T-helper 2 cell (primary cell): ENCODE measurements at regions not wholly inside any gene's neighbourhood (a gene's known extent, or its start where the extent isn't known, plus 50 kb on each side); places are given as distances from the start of the nearest gene placed in this dataset.

Experiments used
- DNase-seq, 5 experiments: peaks; one replicate each; pipeline versions ENCODE4 v3.0.0 to v3.0.0-alpha.2; 2012 to 2022

DNA sequence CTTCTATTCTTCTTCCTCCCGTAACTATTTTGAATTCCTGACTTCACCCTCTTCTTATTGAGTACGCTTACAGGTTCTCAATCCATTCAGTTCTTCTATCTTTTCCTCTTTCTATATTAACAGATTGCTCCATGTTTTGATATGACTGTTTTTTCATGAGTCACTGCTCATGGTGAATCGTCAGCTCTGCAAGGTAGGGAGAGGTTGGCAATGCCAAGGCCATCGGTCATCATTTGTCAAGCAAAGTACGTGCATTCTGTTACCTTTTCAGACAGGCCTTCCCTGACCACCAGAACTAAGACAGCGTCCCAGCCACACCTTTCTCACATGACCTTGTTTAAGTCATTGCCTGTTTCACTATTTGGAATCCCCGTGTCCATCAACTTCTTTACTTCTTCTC lies 1001.9 kb upstream of the SORCS1 start:
- DNase-seq: no peak

DNA sequence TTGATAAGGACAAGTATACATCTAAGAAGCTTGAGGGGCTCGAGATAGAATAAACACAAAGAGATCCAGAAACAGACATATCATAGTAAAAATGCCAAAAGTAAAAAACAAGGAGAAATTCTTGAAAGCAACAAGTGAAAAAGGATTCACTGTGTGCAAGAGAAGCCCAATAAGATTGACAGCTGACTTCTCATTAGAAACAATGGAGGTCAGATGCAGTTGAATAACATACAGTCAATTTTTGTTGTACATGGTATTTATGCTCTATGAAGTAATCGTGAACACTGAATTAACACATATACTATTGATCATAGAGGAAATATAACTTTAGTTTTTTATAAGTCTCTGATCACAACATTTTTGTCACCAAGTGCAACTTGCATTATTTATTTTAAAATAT lies 982.8 kb upstream of the SORCS1 start:
- DNase-seq: no peak

DNA sequence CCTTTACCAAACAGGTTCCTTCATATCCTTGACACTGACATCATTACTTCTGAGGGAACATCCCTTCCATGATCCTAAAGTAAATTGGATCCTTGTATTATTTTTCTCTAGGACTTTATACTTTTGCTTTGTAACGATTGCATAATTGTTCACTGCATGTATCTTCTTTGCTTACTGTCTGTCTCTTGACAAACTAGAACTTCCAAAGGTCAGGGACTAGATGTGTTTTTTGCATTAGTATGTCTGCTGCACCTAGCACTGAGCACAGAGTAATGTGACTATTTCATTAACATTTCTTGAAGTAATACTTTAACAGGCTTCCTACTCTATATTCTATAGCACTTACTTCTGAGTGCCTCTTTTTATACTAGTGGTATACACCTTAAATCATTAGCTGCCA lies 976.6 kb upstream of the SORCS1 start:
- DNase-seq: no peak

DNA sequence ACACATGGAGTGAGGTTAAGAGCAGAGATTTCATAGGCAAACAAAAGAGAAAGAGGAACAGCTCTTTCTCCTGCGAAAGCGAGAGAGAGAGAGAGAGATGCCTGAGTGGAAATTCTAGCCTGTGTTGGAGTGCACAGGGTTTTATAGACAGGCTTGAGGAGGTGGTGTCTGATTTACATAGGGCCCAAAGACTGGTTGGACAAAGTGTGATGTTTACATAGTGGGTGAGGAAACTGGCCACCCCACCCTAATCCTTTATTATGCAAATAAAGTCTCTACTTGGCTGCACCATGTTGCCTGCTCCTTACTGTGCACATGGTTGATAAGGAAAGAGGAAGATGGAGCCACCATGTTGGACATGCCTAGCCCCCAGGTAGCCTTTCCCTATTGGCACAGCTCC lies 967.8 kb upstream of the SORCS1 start:
- DNase-seq: no peak

DNA sequence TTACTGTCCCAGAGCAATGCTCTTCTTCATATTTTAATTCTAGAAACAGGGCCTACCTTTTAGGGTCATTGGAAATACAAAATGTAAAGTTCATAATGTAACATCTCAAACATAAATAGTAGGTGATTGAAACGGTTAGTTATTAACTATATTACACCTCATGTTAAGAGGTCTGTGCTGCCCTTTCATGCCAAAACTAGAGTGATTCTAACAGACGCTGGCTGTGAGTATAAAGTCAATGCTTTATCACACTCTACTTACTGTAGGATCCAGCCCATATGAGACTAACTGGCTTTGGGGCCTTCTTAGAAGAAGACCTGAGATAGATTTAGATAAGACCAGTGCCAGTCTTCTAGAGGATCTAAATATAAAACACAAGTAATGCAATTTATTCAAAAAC lies 966.1 kb upstream of the SORCS1 start:
- DNase-seq: no peak

DNA sequence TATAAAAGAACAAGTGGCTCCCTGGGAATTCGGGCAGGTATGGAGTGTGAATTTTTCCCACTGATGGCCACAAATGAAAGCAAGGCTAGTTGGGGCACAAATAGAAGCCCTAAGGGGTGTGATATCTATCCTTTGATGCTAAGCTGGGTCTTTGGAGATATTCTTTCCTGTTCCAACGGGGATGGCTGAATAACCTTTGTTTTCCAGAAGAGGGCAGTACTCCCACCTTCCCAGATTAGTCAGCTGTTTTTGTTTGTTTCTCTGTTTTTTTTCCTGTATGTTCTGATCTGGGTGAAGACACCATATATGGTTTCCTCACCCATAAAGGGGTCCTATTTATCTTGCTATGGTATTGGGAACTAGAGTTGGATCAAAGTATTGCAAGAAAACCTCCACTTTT lies 947.7 kb upstream of the SORCS1 start:
- no peak for DNase-seq

DNA sequence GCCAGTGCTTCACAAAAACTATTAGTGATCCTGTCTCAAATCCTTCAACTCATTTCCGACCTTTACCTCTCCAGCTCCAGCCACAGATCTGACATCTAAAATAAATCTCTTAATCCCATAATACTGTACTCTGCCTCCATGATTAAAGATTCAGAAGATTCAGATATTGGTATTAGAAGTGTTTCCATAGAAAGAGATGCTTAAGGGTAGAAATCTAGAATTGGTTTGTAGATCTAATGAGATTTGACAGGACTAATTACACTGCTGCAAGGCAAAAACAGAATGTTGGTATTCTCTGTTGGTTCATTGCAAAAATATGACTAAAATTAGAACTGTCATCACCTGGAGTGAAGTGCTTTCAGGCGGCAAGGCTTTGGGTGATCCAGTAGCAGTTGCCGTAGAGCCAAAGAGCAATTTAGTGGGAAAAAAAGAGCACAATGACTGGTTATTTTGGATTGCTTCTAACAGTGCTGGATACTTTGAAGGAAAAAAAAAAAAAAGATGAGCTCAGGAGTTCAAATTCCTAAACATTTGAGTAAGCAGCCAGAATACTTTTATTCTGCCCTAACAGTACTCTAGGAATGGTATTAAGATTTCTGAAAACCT lies 940.1 kb upstream of the SORCS1 start:
- no peak for DNase-seq

DNA sequence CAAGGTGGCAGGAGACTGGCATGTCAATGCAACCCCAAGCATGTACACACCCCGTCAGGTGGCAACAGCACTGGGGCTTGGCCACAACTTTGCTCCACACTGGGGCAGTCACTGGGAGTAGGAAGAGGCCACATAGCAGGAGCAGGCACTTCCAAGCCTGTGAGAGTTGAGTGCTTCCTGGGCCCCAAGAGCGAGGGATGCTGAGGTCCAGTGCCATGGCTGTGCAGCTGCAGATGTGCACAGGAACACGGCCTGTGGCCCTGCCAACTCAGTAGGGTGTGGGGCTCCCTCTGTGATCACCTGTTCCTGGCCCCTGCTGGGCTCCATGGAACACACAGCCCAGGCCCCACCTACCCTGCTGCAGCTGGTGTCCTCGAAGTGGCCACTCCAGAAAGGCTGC lies 932.8 kb upstream of the SORCS1 start:
- DNase-seq: no peak

DNA sequence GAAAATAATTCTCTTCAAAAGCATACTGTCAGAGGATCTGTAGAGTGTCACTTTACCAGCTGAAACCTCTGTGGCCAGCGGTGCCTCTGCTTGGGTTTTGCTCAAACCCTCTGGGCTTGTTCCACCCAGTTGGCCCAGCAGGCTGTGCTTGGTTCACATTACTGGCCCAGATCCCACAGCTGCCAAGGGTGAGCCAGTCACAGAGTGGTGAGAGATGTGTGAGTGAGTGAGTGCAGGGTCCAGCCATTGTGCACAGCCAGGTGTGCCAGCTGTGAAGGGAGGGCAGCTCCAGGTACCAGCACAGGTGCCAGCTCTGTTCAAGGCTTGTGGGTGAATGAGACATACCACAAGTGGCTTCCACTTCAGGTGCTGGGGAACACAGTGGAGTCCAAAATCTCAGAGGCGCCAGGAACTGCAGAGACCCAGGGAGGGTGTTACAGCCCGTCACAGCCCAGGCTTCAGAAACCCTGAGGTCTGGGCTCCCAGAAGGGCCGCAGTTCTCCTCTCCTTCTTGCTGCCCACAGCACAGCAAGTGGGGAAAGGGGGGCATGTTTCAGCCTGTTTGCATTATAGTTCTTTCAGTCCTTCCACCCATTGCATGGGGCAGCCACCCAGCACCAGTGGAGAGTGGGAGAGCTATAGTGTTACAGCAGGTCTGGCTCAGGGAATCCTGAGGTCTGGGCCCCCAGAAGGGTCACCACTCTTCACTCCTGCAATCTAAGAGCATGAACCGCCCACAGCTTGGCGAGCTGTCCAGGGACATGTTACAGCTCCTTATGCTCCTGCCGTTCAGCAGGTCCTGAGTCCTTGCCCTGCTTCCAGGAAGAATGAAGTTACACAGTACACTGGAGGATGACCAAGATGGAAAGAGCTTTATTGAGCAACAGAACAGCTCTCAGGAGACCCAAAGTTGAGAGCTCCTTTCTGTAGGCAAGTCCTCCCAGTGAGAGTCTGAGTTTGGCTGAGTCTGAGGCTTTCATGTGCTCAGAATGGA lies 931.7 kb upstream of the SORCS1 start:
- DNase-seq: no peak

DNA sequence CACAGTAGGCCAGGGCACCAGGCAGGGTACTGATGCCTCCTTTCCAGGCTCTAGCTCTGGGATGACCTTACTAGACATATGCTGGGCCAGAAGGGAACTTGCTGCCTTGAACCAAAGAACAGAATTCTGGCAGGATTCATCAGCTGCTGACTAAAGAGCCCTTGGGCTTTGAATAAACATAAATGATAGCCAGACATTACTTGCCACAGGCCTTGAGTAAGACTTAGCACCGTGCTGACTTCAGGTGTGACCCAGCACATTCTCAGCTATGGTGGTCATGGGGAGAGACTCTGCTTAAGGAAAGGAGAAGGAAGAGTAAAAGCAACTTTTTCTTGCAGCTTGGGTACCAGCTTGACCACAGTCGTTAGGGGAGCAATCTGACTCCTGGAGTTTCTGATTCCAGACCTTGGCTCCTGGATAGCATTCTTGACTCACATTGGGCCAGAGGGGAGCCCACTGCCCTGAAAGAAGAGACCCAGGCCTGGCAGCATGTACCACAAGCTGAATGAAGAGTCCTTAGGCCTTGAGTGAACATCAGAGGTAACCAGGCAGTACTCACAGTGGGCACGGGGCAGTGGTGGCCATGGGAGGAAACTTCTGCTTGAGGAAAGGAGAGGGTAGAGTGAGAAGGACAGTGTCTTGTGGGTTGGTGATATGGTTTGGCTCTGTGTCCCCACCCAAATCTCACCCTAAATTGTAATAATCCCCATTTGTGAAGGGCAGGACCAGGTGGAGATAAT lies 926.1 kb upstream of the SORCS1 start:
- no peak for DNase-seq

DNA sequence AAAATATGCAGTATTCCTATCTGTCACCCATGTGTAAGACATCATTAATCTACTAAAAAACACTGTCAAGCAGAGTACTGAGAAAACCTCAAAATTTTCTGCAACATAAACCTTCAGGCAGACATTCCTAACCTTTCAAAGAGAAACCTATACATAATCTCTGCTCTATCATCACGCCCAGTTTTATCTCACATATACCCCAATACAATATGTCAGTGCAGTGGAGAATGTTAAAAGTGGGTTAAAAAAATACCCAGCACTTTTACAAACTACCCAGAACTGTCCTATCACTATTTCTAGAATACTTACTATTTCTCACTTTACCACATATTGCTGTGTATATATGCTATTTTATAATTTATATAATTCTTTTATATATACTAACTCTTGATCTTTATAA lies 922.0 kb upstream of the SORCS1 start:
- no peak for DNase-seq

DNA sequence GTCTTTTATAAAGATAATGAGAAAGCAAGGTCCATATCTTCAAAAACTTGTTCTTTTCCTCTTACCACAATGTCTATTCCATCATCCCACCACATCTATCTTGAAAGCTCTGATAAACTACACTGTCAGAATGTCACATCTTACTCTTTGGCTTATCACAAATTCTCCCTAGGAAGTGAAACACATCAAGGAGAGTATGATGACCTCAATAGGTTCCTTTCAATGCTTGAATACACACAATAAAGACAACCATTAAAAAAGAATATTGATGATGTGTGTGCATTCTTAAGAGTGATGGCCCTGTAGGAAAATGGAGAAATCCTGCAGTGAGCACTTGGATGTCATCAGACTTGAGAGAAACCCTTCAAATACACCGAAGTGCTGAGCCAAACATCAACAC lies 918.1 kb upstream of the SORCS1 start:
- no peak for DNase-seq

DNA sequence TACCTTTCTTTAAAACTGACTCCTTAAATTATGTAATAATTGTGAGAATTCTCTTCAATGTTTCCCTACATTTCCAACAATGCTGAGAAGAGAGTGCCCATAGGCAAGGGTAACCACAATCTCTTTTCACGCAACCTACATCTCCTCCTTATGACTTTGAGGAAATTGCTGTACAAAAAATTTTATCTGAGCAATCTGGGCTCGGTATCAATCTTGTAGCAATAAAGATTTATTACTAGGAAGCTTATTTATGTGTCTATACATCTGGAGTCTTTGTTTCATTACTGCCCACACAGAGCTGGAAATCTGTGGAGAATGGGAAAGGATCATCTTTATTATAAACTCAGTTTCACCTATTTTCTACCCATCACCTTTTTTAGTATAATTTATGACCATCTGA lies 913.8 kb upstream of the SORCS1 start:
- no peak for DNase-seq

DNA sequence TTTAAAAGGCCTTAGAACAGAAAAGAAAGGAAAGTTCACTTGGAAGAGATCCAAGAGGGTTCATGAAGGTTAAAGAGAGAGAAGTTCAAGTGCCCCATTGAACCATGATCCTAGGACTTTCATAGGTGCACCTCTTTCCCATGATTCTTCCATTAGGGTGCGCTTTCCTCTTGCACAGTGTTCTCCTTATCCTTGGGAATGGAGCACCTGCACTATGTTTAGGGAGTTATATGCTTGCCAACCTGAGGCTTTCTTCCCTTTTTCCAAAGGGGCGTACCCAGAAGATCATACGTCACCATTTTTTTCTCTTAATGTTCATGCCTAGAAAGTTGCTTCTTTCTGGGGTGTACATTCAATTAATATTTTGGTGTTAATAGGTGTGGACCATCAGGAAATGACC lies 908.0 kb upstream of the SORCS1 start:
- DNase-seq: no peak

DNA sequence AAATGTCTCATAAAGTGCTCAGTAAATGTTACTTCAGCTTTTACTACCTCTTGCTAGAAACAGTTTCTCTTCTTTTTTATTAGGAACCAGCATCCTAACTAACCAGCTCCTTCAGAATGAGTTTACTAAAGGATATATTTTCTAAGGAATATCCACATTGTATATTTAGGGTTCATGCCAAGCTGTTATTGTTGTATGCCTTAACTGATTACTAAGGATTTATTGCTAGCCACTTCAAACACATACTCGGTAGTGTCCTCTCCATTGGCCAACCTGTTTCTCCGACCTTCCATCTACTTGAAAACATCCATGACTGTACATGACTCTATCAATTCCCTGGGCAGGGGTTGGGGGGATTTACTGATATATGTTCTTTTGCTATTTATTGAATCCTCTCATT lies 906.3 kb upstream of the SORCS1 start:
- DNase-seq: no peak

DNA sequence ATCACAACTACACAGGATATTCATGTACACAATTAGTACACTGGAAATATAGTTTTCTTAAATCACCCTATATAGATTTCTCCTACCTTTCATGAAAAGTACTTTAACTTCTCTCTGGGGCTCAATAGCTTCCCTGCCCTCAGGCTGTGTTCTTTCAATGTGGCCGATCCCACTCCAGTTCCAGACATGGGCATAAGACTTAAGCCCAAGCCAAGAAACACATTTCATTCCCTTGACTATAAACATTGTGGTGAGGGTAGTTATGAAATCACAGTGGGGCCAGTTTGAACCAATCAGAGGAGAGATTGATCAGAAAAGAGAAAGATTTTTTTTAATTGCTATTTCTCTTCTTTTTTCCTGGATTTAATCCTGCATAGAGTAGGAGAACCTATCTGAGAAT lies 904.6 kb upstream of the SORCS1 start:
- DNase-seq: no peak

DNA sequence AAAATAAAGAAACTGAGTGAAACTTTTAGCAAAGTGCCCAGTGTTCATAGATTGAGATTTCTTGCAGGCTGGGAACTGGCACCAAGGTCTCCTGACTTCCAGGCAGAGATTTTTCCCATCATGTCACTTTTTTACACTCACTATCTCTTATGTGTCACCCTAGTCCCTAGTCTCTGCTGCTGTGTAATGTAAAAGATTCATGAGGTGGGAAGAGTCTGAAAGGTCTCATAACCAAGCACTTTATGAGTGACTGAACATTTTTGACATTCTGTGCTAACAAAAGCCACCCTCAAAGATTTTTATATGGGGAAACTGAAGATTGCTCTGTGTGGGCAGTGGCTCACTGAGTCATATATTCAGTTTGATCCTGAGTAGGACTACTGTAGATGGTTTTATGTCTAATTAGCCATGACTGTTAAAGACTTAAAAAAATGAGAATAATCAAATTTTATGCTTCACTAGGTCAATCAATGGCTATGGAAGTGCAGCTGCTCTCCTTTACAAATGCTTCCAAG lies 900.3 kb upstream of the SORCS1 start:
- DNase-seq: no peak

DNA sequence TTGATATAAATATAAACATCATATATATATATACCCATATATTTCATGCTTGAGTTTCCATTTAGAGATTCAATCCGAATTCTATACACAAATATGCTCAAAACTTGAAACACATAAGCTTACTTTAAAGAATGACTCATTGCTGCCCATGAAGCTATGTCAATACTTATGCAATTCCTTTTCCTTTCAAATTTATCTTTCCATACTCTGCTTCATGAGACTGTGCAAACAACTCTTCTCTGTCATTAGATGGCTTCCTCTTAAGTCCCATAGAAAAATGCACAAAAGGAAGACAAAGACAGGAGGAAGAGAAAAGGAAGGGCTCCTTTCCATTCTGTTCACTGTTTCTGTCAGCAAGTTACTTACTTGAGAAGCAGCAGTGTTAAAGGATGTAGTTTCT lies 895.7 kb upstream of the SORCS1 start:
- no peak for DNase-seq

DNA sequence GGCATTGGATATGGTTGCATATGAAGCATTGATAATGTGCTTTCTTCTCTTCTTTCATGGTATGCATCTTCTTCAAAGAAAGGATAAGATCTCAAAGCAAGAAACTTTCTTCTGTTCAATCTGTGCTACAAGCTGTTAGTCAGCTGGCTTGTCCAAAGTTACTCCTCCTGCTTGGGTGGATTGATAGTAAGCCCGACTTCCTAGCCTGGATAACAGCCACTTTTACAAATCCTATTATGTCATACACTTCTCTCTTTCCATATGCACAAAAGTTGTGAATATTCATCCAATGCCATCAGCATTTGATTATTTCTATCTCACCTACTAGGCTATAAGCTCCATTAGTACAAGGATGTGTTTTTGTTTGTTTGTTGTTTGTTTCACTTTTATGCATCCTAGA lies 891.0 kb upstream of the SORCS1 start:
- DNase-seq: no peak

DNA sequence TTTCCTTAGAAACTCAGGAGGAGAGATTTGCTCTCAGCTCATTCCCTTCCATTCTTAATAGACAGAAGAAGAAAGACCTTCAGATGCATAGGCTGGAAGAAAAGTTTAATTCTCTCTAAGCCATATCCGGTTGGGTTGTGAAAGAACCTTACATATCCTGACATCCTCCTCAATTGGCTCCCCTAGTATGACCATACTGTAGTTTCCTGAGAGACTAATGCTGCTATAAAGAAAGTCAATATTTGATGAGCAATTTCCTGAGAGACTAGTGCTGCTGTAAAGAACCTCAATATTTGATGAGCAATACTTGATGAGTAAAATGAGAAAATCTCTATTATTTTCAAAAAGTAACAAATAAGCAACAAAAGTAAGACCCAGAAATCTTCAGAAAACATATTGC lies 888.5 kb upstream of the SORCS1 start:
- no peak for DNase-seq

DNA sequence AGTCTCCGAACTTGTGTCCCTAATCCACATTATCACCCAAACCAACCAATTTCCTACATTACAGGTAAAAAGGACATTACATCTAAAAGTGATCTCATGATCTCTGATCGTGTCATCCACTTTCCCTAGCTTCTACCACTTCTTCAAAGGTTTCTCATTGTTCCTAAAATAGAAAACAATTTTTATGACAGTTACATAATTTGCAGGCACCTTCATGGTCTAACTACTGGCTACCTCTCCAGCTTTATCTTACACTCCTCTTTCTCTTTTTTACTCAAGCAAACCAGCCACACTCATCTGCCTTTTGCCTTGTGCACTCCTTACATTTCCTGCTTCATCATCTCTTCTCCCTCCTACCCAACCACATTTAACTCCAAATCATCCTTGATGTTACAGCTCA lies 886.7 kb upstream of the SORCS1 start:
- no peak for DNase-seq

DNA sequence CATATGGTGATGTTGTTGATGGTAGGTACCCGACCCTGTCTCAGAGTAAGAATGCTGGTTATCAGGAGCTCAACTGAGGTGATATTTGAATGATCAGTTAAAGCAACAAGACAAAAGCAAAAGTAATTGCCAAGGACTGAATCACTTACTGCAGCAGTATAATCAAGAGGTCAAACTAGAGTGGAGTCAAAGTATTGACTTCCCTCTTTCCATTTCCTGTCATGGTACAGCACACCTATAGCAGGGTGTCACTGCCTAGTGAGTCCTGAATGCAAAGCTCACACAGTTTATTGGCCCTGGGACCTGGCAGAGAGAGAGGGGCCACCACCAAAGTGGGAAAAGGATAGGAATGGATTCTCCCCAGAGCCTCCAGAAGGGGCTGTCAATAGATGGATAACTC lies 886.1 kb upstream of the SORCS1 start:
- DNase-seq: no peak

DNA sequence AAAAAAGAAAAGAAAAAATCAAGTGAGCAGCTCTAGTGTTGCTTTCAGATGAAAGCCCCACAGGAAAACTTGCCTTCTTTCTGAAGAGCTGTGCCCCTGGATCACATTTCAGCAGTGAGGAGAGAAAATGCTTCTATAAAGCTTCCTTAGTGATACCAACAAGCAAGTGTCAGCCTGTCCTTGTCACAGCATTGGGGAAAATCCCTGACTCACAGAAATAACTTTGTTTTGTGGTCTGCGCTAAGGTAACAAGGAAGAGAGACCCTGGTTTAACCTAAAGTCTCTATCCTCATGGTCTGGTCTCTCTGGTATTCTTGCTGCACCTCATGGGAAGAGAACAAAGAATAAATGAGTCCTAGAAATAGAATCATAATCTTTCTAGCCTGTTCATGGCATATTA lies 885.2 kb upstream of the SORCS1 start:
- no peak for DNase-seq

DNA sequence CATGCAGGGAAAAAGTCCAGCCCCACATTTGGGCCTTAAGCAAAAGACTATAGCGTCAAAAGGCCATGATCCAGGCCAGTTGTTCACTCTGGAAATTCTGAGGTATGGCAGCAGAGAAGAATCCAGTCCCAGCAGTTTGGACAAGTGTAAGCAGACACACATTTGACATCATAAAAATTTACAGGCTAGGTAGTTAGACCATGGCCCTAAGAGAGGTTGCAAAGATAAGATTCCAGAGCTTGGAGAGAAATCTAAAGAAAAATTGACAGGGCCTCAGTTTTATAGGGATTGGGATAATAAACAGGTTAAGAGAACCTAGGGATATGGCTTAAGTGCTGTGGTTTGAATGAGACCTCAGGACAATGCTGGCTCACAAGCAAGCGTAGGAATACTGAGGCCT lies 884.4 kb upstream of the SORCS1 start:
- DNase-seq: no peak
